ENCODE measurements at regions not wholly inside any gene's neighbourhood (a gene's known extent, or its start where the extent isn't known, plus 50 kb on each side); places are given as distances from the start of the nearest gene placed in this dataset.

- Histone ChIP-seq H3K4me1 (ENCODE audit: insufficient read depth, low read length) (no peaks in the 10 kb centered on the region), H3K36me3 (ENCODE audit: insufficient read depth, low read length) (no peaks in the 10 kb centered on the region), H3K4me3 (ENCODE audit: low read depth in 1 of 2, low read length in 2 of 2) (no peak overlapping the region), H3K27me3 (ENCODE audit: insufficient read depth, low read length, poor library complexity) (no peaks in the 10 kb centered on the region), H2AFZ (ENCODE audit: low read depth, low read length) (no peak overlapping the region), H3K27ac (ENCODE audit: low read length) (no peak overlapping the region), H3K9me3 (ENCODE audit: insufficient read depth, low read length, severe bottlenecking) (no peaks in the 10 kb centered on the region), H3K79me2 (ENCODE audit: insufficient read depth, low read length) (no peaks in the 10 kb centered on the region), H3K4me2 (ENCODE audit: insufficient read depth, low read length) (no peak overlapping the region), H3K9ac (ENCODE audit: low read depth, low read length) (no peak overlapping the region), H4K20me1 (ENCODE audit: insufficient read depth, low read length) (no peaks in the 10 kb centered on the region)
- ATAC-seq (ENCODE audit: insufficient read depth, low read depth) (no peak), DNase-seq (no peak)
- TF ChIP-seq CTCF (IDR thresholded peaks at IDR 0.05; ENCODE audit: borderline replicate concordance, extremely low read depth, low read length, poor library complexity, severe bottlenecking) (no peak), EZH2 (IDR thresholded peaks at IDR 0.05; ENCODE audit: borderline replicate concordance, low read depth, low read length, severe bottlenecking) (no peak)
These were observed 140.9 kb downstream of the GALC start for GRCh38 chr14:87852107-87852506.

GRCh38 chr14:87851190-87851589, 141.8 kb downstream of the GALC start:
- no peaks in the 10 kb centered on the region for H3K27me3 ChIP-seq (ENCODE audit: insufficient read depth, low read length, poor library complexity)
- H3K9ac ChIP-seq (ENCODE audit: low read depth, low read length): no peak overlapping the region
- H3K4me1 ChIP-seq (ENCODE audit: insufficient read depth, low read length): no peaks in the 10 kb centered on the region
- no peak overlapping the region for H3K4me3 ChIP-seq (ENCODE audit: low read depth in 1 of 2, low read length in 2 of 2)
- H2AFZ ChIP-seq (ENCODE audit: low read depth, low read length): no peak overlapping the region
- H4K20me1 ChIP-seq (ENCODE audit: insufficient read depth, low read length): no peaks in the 10 kb centered on the region
- DNase-seq (no peak), ATAC-seq (ENCODE audit: insufficient read depth, low read depth) (no peak)
- H3K27ac ChIP-seq (ENCODE audit: low read length): no peak overlapping the region
- H3K4me2 ChIP-seq (ENCODE audit: insufficient read depth, low read length): no peak overlapping the region
- no peaks in the 10 kb centered on the region for H3K36me3 ChIP-seq (ENCODE audit: insufficient read depth, low read length)
- H3K79me2 ChIP-seq (ENCODE audit: insufficient read depth, low read length): no peaks in the 10 kb centered on the region
- TF ChIP-seq CTCF (IDR thresholded peaks at IDR 0.05; ENCODE audit: borderline replicate concordance, extremely low read depth, low read length, poor library complexity, severe bottlenecking) (no peak), EZH2 (IDR thresholded peaks at IDR 0.05; ENCODE audit: borderline replicate concordance, low read depth, low read length, severe bottlenecking) (no peak)
- no peaks in the 10 kb centered on the region for H3K9me3 ChIP-seq (ENCODE audit: insufficient read depth, low read length, severe bottlenecking)

- H2AFZ ChIP-seq (ENCODE audit: low read depth, low read length): no peak overlapping the region
- H3K9me3 ChIP-seq (ENCODE audit: insufficient read depth, low read length, severe bottlenecking): no peaks in the 10 kb centered on the region
- no peaks in the 10 kb centered on the region for H3K36me3 ChIP-seq (ENCODE audit: insufficient read depth, low read length)
- ATAC-seq (ENCODE audit: insufficient read depth, low read depth) (no peak), DNase-seq (no peak)
- H3K4me1 ChIP-seq (ENCODE audit: insufficient read depth, low read length): no peaks in the 10 kb centered on the region
- no peak overlapping the region for H3K27ac ChIP-seq (ENCODE audit: low read length)
- TF ChIP-seq CTCF (IDR thresholded peaks at IDR 0.05; ENCODE audit: borderline replicate concordance, extremely low read depth, low read length, poor library complexity, severe bottlenecking) (no peak), EZH2 (IDR thresholded peaks at IDR 0.05; ENCODE audit: borderline replicate concordance, low read depth, low read length, severe bottlenecking) (no peak)
- H3K9ac ChIP-seq (ENCODE audit: low read depth, low read length): no peak overlapping the region
- H3K4me3 ChIP-seq (ENCODE audit: low read depth in 1 of 2, low read length in 2 of 2): no peak overlapping the region
- no peaks in the 10 kb centered on the region for H3K79me2 ChIP-seq (ENCODE audit: insufficient read depth, low read length)
- H3K27me3 ChIP-seq (ENCODE audit: insufficient read depth, low read length, poor library complexity): no peaks in the 10 kb centered on the region
- H3K4me2 ChIP-seq (ENCODE audit: insufficient read depth, low read length): no peak overlapping the region
- no peaks in the 10 kb centered on the region for H4K20me1 ChIP-seq (ENCODE audit: insufficient read depth, low read length)
These were observed 145.7 kb downstream of the GALC start for GRCh38 chr14:87847216-87847755.

- H3K79me2 ChIP-seq (ENCODE audit: insufficient read depth, low read length): no peaks in the 10 kb centered on the region
- TF ChIP-seq EZH2 (IDR thresholded peaks at IDR 0.05; ENCODE audit: borderline replicate concordance, low read depth, low read length, severe bottlenecking): no peak
- TF ChIP-seq CTCF (IDR thresholded peaks at IDR 0.05; ENCODE audit: borderline replicate concordance, extremely low read depth, low read length, poor library complexity, severe bottlenecking): no peak
- H3K4me1 ChIP-seq (ENCODE audit: insufficient read depth, low read length): no peaks in the 10 kb centered on the region
- H3K27me3 ChIP-seq (ENCODE audit: insufficient read depth, low read length, poor library complexity): no peaks in the 10 kb centered on the region
- H3K4me3 ChIP-seq (ENCODE audit: low read depth in 1 of 2, low read length in 2 of 2): no peak overlapping the region
- no peak for DNase-seq
- no peaks in the 10 kb centered on the region for H3K9me3 ChIP-seq (ENCODE audit: insufficient read depth, low read length, severe bottlenecking)
- H4K20me1 ChIP-seq (ENCODE audit: insufficient read depth, low read length): no peaks in the 10 kb centered on the region
- no peaks in the 10 kb centered on the region for H3K36me3 ChIP-seq (ENCODE audit: insufficient read depth, low read length)
- no peak for ATAC-seq (ENCODE audit: insufficient read depth, low read depth)
- H2AFZ ChIP-seq (ENCODE audit: low read depth, low read length): no peak overlapping the region
- H3K9ac ChIP-seq (ENCODE audit: low read depth, low read length): no peak overlapping the region
- H3K27ac ChIP-seq (ENCODE audit: low read length): no peak overlapping the region
- no peak overlapping the region for H3K4me2 ChIP-seq (ENCODE audit: insufficient read depth, low read length)
These were observed 152.1 kb downstream of the GALC start for GRCh38 chr14:87840906-87841305.
